Esophagus squamous epithelium (tissue), 5 donors: ENCODE measurements at regions not wholly inside any gene's neighbourhood (a gene's known extent, or its start where the extent isn't known, plus 50 kb on each side); places are given as distances from the start of the nearest gene placed in this dataset.

Experiments
- DNase-seq: peaks from one replicate; lab custom pipeline; 2025; lab: John Stamatoyannopoulos, UW
- H3K27ac ChIP-seq, 4 donors: fragments of 200-600 bp; sonication (generic); one replicate each; pipeline ENCODE4 v1.5.1; 2016 to 2019; ENCODE audit warnings: mild to moderate bottlenecking in 1 of 4
- H3K27me3 ChIP-seq, 4 donors: fragments of 200-600 bp; sonication (generic); 1 replicate in 3 of 4; 2 replicates in 1 of 4; pipeline versions ENCODE4 v1.5.1 to v1.6.0; 2017 to 2021; ENCODE audit warnings: antibody characterized with exemption in 1 of 4
- H3K36me3 ChIP-seq, 3 donors: fragments of 200-600 bp; sonication (generic); one replicate each; pipeline ENCODE4 v1.5.1; 2016 to 2019
- H3K4me1 ChIP-seq, 3 donors: fragments of 200-600 bp; sonication (generic); one replicate each; pipeline ENCODE4 v1.5.1; 2017 to 2019
- H3K4me3 ChIP-seq, 4 donors: fragments of 200-600 bp; sonication (generic); 1 replicate in 3 of 4; 2 replicates in 1 of 4; pipeline ENCODE4 v1.5.1; 2016 to 2019; ENCODE audit warnings: mild to moderate bottlenecking in 2 of 4, moderate library complexity in 1 of 4
- H3K9me3 ChIP-seq, 3 donors: fragments of 200-600 bp; sonication (generic); one replicate each; pipeline ENCODE4 v1.5.1; 2016 to 2019
- CTCF ChIP-seq, 6 experiments: fragments of 450-650 bp in 4 of 6; fragments of 200-600 bp in 2 of 6; sonication (generic) in 2 of 6; IDR thresholded peaks; one replicate each; pipeline ENCODE4 v1.5.1; 2016 to 2019; ENCODE audit warnings: antibody characterized with exemption in 6 of 6, mild to moderate bottlenecking in 4 of 6, moderate library complexity in 4 of 6
- POLR2A ChIP-seq, 4 donors: fragments of 450-650 bp; IDR thresholded peaks; one replicate each; pipeline ENCODE4 v1.6.1; 2017; ENCODE audit warnings: antibody characterized with exemption in 4 of 4, mild to moderate bottlenecking in 4 of 4, moderate library complexity in 3 of 4
- WGBS, 2 donors: methylation state at CpG; one replicate each; pipeline ENCODE4 v1.1.5; 2018; 5-methylcytosine and 5-hydroxymethylcytosine counted together
- intact Hi-C: fragments of 100-400 bp; cut with DNase I; formaldehyde crosslinking; loops from one replicate; pipeline ENCODE4 v1.15.0; 2022
- donor health status: DM: yes; HTN: yes; CAD: no.

GRCh38 chr9:89803403-89803802, 198.6 kb downstream of the GADD45G start:
- Histone ChIP-seq H3K27ac (no peak overlapping the region), H3K36me3 (no peaks in the 10 kb centered on the region), H3K27me3 (no peaks in the 10 kb centered on the region), H3K4me3 (no peak overlapping the region), H3K9me3 (no peaks in the 10 kb centered on the region), H3K4me1 (peaks cover 7 to 22% (median 9%) of the 10 kb centered on the region in 3 donors)
- TF ChIP-seq CTCF (IDR thresholded peaks at IDR 0.05) (no peak), POLR2A (IDR thresholded peaks at IDR 0.05) (no peak)
- DNase-seq = no peak
- 73 to 75% methylated on average over 5 to 7 of the region's 7 CpGs for whole genome bisulfite sequencing, 2 donors
- intact Hi-C loops = no loop called here

- TF ChIP-seq CTCF (IDR thresholded peaks at IDR 0.05) (no peak), POLR2A (IDR thresholded peaks at IDR 0.05) (no peak)
- no peak overlapping the region for H3K4me3 ChIP-seq
- no peaks in the 10 kb centered on the region for H3K9me3 ChIP-seq
- no peak for DNase-seq
- 70 to 80% methylated on average over 8 of the region's 8 CpGs for WGBS, 2 donors
- no peak overlapping the region for H3K27ac ChIP-seq
- intact Hi-C loops = no loop called here
- no peaks in the 10 kb centered on the region for H3K36me3 ChIP-seq
- H3K27me3 ChIP-seq = no peaks in the 10 kb centered on the region
- H3K4me1 ChIP-seq = peaks cover 7 to 22% (median 9%) of the 10 kb centered on the region in 3 donors
Observed at GRCh38 chr9:89804766-89805531, 200.1 kb downstream of the GADD45G start.

- no peak for DNase-seq
- no peaks in the 10 kb centered on the region for H3K9me3 ChIP-seq
- peaks cover 7 to 22% (median 9%) of the 10 kb centered on the region in 3 donors for H3K4me1 ChIP-seq
- intact Hi-C loops = no loop called here
- WGBS, 2 donors = 85 to 86% methylated on average over 9 to 10 of the region's 10 CpGs
- no peaks in the 10 kb centered on the region for H3K36me3 ChIP-seq
- H3K4me3 ChIP-seq = no peak overlapping the region
- TF ChIP-seq POLR2A (IDR thresholded peaks at IDR 0.05) = no peak
- TF ChIP-seq CTCF (IDR thresholded peaks at IDR 0.05) = no peak
- no peak overlapping the region for H3K27ac ChIP-seq
- H3K27me3 ChIP-seq = peaks cover 0 to 5% (median 0%) of the 10 kb centered on the region in 4 donors
Observed at GRCh38 chr9:89805571-89806292, 200.9 kb downstream of the GADD45G start.

- no peak for DNase-seq
- no peak for TF ChIP-seq POLR2A (IDR thresholded peaks at IDR 0.05)
- no peak for TF ChIP-seq CTCF (IDR thresholded peaks at IDR 0.05)
- peaks cover 0 to 12% (median 0%) of the 10 kb centered on the region in 4 donors for H3K27me3 ChIP-seq
- WGBS, 2 donors = 67 to 74% methylated on average over 4 of the region's 4 CpGs
- intact Hi-C loops = no loop called here
- peaks cover 7 to 21% (median 9%) of the 10 kb centered on the region in 3 donors for H3K4me1 ChIP-seq
- no peaks in the 10 kb centered on the region for H3K36me3 ChIP-seq
- no peak overlapping the region for H3K4me3 ChIP-seq
- no peak overlapping the region for H3K27ac ChIP-seq
- H3K9me3 ChIP-seq = no peaks in the 10 kb centered on the region
Observed at GRCh38 chr9:89806371-89807100, 201.7 kb downstream of the GADD45G start.
